ENCODE measurements at regions not wholly inside any gene's neighbourhood (a gene's known extent, or its start where the extent isn't known, plus 50 kb on each side); places are given as distances from the start of the nearest gene placed in this dataset.

DNA sequence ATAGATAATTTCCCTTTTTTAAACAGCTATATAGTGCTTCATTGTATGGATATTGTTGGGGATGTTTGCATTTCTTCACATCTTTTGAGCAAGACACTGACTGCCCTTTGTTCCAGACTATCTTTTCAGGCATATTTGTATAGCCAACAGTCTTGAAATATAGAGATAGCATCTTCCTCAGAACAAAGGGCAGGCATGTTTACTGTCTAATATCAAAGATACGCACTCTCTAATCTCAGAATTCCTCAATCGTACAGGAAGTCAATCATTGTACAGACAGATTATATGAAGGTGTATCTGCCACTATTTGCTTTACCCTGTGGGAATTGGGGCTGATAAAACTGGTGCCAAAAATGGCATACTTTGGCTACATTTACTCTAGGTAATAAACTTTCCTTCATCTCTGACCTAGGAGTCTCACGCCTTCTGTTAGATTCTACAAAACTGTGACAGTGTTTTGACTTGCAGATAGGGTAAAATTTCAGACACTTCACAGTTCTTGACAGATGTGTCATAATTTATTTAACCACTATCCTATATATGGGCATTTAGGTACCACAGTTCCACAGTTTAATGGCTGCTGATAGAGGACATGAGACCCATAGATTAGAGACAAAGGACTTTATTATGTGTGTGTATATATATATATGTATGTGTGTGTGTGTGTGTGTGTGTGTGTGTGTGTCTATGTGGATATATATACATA is 321.0 kb downstream of the IGSF11 start:
- no peaks in the 10 kb centered on the region for H3K4me1 Mint-ChIP-seq (ENCODE audit: low read depth in 2 of 2)
- no peaks in the 10 kb centered on the region for H3K27me3 Mint-ChIP-seq
- H3K9me3 Mint-ChIP-seq, result peaks cover 3% of the 10 kb centered on the region
- no peak overlapping the region for H3K4me3 Mint-ChIP-seq
- DNase-seq (ENCODE audit: low spot score) (no peak), ATAC-seq (no peak)
- H3K27ac Mint-ChIP-seq, result no peak overlapping the region
- H3K36me3 Mint-ChIP-seq, result no peaks in the 10 kb centered on the region

DNA sequence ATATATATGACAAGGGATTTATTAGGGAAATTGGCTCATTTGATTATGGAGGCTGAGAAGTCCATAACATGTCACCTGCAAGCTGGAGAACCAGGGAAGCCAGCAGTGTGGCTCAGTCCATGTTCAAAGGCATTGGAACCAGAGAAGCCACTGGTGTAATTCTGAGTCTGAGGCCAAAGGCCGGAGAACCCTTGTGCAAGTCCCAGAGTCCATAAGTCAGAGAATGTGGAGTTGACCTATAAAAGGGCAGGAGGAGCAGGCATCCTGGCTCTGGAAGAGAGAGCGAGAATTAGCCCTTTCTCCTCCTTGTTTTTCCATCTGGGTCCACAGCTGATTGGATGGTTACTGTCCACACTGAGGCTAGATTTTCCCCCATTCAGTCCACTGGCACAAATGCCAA is 319.8 kb downstream of the IGSF11 start:
- H3K4me1 Mint-ChIP-seq (ENCODE audit: low read depth in 2 of 2), result no peaks in the 10 kb centered on the region
- no peak overlapping the region for H3K27ac Mint-ChIP-seq
- no peaks in the 10 kb centered on the region for H3K27me3 Mint-ChIP-seq
- no peak for ATAC-seq
- no peak for DNase-seq (ENCODE audit: low spot score)
- H3K4me3 Mint-ChIP-seq, result no peak overlapping the region
- no peaks in the 10 kb centered on the region for H3K36me3 Mint-ChIP-seq
- peaks cover 6% of the 10 kb centered on the region for H3K9me3 Mint-ChIP-seq

DNA sequence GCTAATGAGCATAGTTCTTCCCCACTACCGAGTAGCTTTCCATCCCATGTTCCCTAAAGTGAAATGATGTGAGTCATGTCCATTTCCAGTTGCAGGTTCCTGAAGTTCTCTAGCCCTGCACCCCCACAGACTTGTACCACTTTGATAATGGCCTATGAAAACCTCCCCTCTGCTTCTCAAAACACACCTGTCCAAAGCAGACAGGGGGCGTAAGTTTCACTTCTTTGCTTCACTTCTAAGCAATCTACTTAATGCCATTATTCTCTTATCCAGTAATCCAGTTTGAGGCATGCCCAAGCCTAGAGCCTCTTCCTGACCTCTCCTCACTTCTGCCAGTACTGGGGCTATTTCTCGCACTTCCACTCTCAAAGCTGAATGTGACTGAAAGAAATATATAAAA is 305.1 kb downstream of the IGSF11 start:
- no peak overlapping the region for H3K4me3 Mint-ChIP-seq
- no peaks in the 10 kb centered on the region for H3K27me3 Mint-ChIP-seq
- H3K9me3 Mint-ChIP-seq, result peaks cover 3% of the 10 kb centered on the region
- no peaks in the 10 kb centered on the region for H3K4me1 Mint-ChIP-seq (ENCODE audit: low read depth in 2 of 2)
- H3K27ac Mint-ChIP-seq, result no peak overlapping the region
- DNase-seq (ENCODE audit: low spot score) (no peak), ATAC-seq (no peak)
- no peaks in the 10 kb centered on the region for H3K36me3 Mint-ChIP-seq

DNA sequence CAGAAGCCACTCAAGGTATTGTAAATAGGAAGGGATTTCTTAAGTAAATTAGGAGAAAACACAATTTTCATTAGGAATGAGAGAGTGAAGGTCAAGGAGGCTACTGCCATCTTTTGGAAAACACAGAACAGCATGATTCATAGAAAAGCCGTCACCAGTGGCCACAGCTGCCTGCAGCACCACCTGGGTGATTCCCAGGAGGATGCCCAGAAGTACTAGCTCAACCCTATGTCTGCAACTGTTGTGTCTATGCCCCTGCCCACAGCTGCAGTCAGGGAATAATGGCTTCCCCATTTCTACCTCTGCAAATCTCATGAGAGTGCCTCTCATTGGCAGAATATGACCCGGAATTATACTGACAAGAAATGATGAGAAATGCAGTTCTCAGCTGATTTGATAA is 300.0 kb downstream of the IGSF11 start:
- ATAC-seq (no peak), DNase-seq (ENCODE audit: low spot score) (no peak)
- no peaks in the 10 kb centered on the region for H3K27me3 Mint-ChIP-seq
- H3K27ac Mint-ChIP-seq, result no peak overlapping the region
- H3K36me3 Mint-ChIP-seq, result no peaks in the 10 kb centered on the region
- no peak overlapping the region for H3K4me3 Mint-ChIP-seq
- H3K4me1 Mint-ChIP-seq (ENCODE audit: low read depth in 2 of 2), result no peaks in the 10 kb centered on the region
- H3K9me3 Mint-ChIP-seq, result peaks cover 10% of the 10 kb centered on the region

DNA sequence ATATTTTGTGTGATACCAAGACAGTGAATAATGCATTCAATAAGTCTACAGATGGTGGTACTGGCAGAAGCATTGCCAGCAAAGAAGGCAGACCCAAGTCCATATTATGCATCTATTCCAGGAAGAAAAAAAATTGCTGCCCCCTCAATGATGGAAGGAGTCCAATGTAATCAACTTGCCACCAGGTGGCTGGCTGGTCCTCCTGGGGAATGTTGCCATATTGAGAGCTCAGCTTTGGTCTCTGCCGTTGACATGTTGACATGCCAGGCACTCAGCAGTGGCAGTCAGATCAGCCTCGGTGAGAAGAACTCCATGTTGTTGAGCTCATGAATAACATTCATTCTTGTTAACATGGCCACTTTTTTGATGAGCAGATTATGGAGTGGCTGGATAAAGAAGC is 298.5 kb downstream of the IGSF11 start:
- DNase-seq (ENCODE audit: low spot score), result no peak
- no peak for ATAC-seq
- Mint-ChIP-seq H3K4me3 (no peak overlapping the region), H3K9me3 (peaks cover 10% of the 10 kb centered on the region), H3K27ac (no peak overlapping the region), H3K36me3 (no peaks in the 10 kb centered on the region), H3K4me1 (ENCODE audit: low read depth in 2 of 2) (no peaks in the 10 kb centered on the region), H3K27me3 (no peaks in the 10 kb centered on the region)

DNA sequence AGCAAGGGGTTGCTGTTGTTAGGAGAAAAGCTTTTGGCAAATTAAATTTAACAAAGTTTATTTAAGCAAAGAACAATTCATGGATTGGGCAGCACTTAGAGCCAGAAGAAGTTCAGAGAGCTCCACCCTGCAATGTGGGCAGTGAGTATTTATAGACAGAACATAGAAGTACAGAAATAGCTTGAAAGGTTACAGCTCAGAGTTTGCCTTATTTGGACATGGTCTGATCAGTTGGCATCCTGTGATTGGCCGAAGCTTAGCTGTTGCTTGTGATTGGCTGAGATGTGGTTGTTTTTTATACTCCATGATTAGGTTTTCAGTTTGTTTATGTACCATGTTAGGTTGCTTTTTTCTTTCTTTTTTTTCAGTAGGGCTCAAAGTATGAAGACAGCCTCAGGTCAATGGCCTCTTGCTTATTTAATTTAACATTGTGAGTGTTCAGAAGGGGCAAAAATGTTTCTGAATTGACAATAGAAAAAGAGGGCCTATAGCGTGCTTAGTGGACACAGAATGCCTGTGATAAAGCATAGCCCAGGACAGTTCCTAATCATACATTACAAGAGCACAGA is 293.8 kb downstream of the IGSF11 start:
- H3K9me3 Mint-ChIP-seq, result peaks cover 19% of the 10 kb centered on the region
- ATAC-seq, result no peak
- no peaks in the 10 kb centered on the region for H3K27me3 Mint-ChIP-seq
- DNase-seq (ENCODE audit: low spot score), result no peak
- no peaks in the 10 kb centered on the region for H3K36me3 Mint-ChIP-seq
- H3K4me1 Mint-ChIP-seq (ENCODE audit: low read depth in 2 of 2), result no peaks in the 10 kb centered on the region
- no peak overlapping the region for H3K4me3 Mint-ChIP-seq
- H3K27ac Mint-ChIP-seq, result no peak overlapping the region

DNA sequence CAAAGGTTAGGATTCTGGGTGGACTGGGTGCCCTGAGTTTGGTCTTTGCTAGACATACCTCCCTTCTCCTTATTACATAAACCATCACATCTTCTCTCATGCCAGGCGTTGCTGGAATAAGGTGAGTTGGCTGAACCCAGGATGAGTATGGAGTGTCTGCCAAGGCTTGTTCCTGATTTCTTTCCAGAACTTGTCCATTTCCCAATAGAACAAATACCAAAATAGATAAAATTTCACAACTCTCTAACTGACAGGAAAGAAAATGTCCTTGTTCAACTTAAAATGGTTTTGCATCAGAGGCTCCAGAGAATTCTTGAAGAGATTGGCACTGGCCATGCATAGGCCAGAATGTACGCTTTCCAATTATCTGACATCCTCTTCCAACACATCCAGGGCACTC is 291.9 kb downstream of the IGSF11 start:
- no peaks in the 10 kb centered on the region for H3K36me3 Mint-ChIP-seq
- peaks cover 12% of the 10 kb centered on the region for H3K9me3 Mint-ChIP-seq
- no peak for ATAC-seq
- H3K27me3 Mint-ChIP-seq, result no peaks in the 10 kb centered on the region
- no peaks in the 10 kb centered on the region for H3K4me1 Mint-ChIP-seq (ENCODE audit: low read depth in 2 of 2)
- no peak overlapping the region for H3K4me3 Mint-ChIP-seq
- DNase-seq (ENCODE audit: low spot score), result no peak
- no peak overlapping the region for H3K27ac Mint-ChIP-seq

DNA sequence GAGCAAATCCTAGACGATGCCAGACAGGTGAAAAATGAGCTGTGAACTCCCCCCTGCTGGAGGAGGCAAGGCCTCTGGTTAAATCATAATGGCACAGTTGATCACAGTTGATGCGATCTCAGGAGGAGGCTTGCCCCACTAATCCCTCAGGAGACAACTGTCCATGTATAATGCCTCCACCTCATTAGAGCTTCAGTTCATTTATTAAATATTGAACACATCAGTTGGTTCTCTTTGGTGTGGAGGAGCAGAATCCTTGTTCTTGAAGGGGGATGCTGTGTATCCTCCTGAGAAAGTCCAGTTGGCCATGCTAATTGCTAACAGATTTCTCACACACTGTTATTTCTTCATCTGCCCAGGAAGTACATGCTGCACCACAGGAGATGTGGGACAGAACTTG is 290.5 kb downstream of the IGSF11 start:
- Mint-ChIP-seq H3K27ac (no peak overlapping the region), H3K4me3 (no peak overlapping the region), H3K27me3 (no peaks in the 10 kb centered on the region), H3K36me3 (no peaks in the 10 kb centered on the region), H3K4me1 (ENCODE audit: low read depth in 2 of 2) (no peaks in the 10 kb centered on the region), H3K9me3 (peaks cover 17% of the 10 kb centered on the region)
- ATAC-seq, result no peak
- DNase-seq (ENCODE audit: low spot score), result no peak

DNA sequence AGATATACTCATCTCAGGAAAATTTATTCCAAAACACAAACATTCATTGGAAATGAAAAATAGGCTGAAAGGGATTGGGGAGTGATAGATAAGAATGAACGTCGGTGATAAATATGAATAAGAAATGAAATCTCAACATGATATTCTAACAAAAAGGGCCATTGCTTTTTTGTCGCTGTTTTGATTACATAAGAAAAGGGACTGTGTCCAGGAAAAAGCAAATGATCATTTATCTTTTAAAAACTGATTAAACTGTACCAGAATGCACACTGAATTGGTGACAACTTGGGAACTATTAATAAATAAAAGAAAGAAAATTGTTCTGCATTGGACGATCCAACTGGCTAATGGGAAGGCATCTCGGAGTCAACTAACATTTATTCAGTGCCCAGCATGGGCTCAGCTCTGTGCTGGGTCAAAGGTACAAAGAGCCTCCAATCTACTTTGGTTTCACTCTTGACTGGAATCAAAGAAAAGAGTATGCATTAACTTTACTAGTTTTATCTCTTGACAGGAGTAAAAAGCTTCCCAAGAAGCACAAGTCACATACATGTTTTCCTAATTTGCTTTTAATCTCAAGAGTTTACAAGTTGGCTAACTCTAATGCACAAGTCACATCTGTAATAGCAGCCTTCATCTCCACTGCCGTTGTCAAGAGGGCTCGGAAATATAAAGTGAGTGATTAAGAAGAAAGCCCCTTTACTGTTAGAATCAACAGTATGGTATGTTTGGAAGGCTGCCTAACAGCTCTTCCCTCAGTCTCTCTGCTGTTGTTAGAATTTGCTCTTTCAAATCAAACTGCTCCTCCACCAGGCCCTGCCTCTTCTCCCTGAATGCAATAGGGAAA is 280.0 kb downstream of the IGSF11 start:
- H3K9me3 Mint-ChIP-seq, result peaks cover 5% of the 10 kb centered on the region
- DNase-seq (ENCODE audit: low spot score) (no peak), ATAC-seq (no peak)
- no peaks in the 10 kb centered on the region for H3K36me3 Mint-ChIP-seq
- H3K27ac Mint-ChIP-seq, result no peak overlapping the region
- H3K27me3 Mint-ChIP-seq, result no peaks in the 10 kb centered on the region
- no peaks in the 10 kb centered on the region for H3K4me1 Mint-ChIP-seq (ENCODE audit: low read depth in 2 of 2)
- H3K4me3 Mint-ChIP-seq, result no peak overlapping the region

DNA sequence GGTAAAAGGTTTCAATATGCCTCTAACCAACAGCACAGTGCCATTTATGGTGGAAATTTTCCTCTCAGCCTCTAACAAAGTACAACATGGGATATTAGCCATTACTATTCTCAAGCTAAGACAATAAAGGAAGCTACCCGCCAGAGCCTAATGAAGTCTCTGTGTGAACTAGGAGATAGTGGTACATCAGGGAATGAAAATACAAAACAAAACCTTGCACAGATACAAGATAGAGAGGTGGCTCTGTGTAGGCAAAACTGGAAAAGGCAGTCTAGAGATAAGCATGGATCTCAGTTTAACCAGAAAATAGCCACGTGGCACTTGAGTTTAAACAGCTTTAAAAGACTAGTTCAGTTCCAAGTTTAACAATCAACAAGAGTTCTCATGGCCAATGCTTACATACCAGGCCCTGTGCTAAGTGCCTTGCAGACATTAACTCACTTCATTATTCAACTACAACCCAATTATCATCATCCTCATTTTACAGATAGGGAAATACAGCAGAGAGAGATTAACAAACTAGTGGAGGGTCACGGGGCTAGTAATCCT is 279.3 kb downstream of the IGSF11 start:
- Mint-ChIP-seq H3K4me3 (no peak overlapping the region), H3K9me3 (peaks cover 5% of the 10 kb centered on the region), H3K4me1 (ENCODE audit: low read depth in 2 of 2) (no peaks in the 10 kb centered on the region), H3K27ac (no peak overlapping the region), H3K36me3 (no peaks in the 10 kb centered on the region), H3K27me3 (no peaks in the 10 kb centered on the region)
- ATAC-seq (no peak), DNase-seq (ENCODE audit: low spot score) (no peak)

DNA sequence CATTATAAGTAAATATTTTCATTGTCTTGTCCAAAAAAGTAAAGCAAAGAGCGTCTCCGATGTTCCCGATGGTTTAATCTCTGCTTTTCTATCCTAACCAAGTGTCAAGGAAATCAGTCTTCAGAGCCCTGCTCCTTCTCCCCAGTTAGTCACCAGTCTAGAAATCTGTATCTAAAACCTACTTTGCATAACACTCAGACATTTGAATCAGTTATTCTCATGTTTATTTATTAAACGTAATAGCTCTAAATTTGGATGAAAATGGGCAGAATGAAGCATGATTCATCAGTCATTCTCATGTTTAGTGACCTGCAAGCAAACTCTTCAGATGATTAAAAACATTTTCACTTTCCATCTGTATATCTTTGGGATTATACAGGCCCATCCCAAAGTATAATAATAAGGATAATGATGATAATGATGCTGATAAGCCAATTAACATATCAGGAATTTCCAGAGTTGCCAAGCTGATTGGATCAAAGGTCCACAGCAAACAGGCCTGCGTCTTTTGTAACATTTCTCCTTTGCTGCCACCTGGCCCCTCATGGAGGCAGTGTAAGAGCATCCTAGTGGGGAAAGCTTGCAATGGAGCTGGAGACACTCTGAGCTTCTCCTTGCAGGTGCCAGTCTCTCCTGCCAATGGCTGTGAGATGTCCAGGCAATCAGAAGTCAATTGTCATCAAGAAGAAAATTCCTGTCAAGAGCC is 273.9 kb downstream of the IGSF11 start:
- H3K27me3 Mint-ChIP-seq, result no peaks in the 10 kb centered on the region
- ATAC-seq (no peak), DNase-seq (ENCODE audit: low spot score) (no peak)
- no peak overlapping the region for H3K4me3 Mint-ChIP-seq
- H3K27ac Mint-ChIP-seq, result no peak overlapping the region
- H3K9me3 Mint-ChIP-seq, result peaks cover 3% of the 10 kb centered on the region
- no peaks in the 10 kb centered on the region for H3K4me1 Mint-ChIP-seq (ENCODE audit: low read depth in 2 of 2)
- H3K36me3 Mint-ChIP-seq, result no peaks in the 10 kb centered on the region

DNA sequence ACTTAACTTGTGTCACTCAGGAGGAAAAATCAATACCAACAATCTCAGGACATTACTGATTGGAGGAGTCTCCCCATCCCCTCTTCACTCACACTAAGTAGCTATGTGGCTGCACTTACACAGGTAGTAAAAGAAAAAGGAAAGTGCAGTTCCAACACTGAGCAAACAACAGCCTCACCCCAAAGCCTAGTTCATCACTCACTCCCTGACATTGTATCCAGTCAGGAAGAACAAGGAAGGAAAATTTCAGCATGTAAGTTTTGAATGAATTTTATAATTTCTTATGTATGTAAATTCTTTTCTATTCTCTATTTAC is 273.4 kb downstream of the IGSF11 start:
- Mint-ChIP-seq H3K4me1 (ENCODE audit: low read depth in 2 of 2) (no peaks in the 10 kb centered on the region), H3K27ac (no peak overlapping the region), H3K4me3 (no peak overlapping the region), H3K27me3 (no peaks in the 10 kb centered on the region), H3K9me3 (peaks cover 3% of the 10 kb centered on the region), H3K36me3 (no peaks in the 10 kb centered on the region)
- ATAC-seq (no peak), DNase-seq (ENCODE audit: low spot score) (no peak)

DNA sequence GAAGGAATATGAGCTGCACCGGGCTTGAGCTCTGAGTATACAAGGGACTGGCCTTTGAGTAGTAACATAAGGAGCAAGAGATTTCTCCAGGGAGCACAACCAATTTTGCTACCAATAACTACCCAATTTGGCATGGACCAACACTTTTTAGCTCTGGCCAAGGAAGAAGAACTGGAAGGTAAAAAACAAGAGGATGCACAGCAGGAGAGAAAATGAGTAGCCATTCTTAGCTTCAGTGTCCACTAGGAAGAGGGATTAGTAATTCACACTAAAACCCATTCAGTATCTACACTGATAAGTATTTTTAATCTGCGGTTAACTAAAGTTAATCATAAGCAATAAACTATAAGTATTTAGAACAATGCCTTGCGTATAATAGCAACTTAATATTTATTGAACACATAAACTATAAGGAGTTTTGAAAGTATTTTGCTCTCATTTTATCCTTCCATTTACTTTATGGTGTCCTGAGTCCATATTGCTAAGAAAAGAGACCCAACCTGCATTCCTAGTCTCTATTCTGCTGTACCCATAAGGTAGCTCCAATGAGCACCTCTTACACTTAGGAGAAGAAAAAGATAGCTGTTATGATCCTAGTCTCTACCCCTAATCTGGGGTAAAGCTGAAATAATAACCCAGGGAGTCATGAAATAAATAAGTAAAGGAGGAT is 268.9 kb downstream of the IGSF11 start:
- DNase-seq (ENCODE audit: low spot score) (no peak), ATAC-seq (no peak)
- H3K27ac Mint-ChIP-seq, result no peak overlapping the region
- H3K4me3 Mint-ChIP-seq, result no peak overlapping the region
- H3K36me3 Mint-ChIP-seq, result no peaks in the 10 kb centered on the region
- no peaks in the 10 kb centered on the region for H3K27me3 Mint-ChIP-seq
- H3K4me1 Mint-ChIP-seq (ENCODE audit: low read depth in 2 of 2), result no peaks in the 10 kb centered on the region
- H3K9me3 Mint-ChIP-seq, result no peaks in the 10 kb centered on the region
